ENCODE measurements at regions not wholly inside any gene's neighbourhood (a gene's known extent, or its start where the extent isn't known, plus 50 kb on each side); places are given as distances from the start of the nearest gene placed in this dataset.

GRCh38 chr5:165000479-165001190, 1495.2 kb downstream of the MAT2B start:
- TF ChIP-seq CTCF (IDR thresholded peaks at IDR 0.05) (no peak), EZH2 (IDR thresholded peaks at IDR 0.05; ENCODE audit: borderline replicate concordance, insufficient read depth, low read depth, low read length, poor library complexity, severe bottlenecking) (no peak)
